ENCODE measurements at regions not wholly inside any gene's neighbourhood (a gene's known extent, or its start where the extent isn't known, plus 50 kb on each side); places are given as distances from the start of the nearest gene placed in this dataset.
"Not testable (repeated sequence)": the region's sequence is repeated elsewhere in the genome, so short reads cannot be mapped to it uniquely, and the experiment has no call there.

GRCh38 chr18:60022671-60023276 is 123.0 kb downstream of the PMAIP1 start:
- no peaks in the 10 kb centered on the region for H3K9me3 ChIP-seq (replicated peaks)
- H3K4me3 ChIP-seq, result no peak overlapping the region
- no peaks in the 10 kb centered on the region for H3K27me3 ChIP-seq (ENCODE audit: low read depth)
- intact Hi-C loops (cut with micrococcal nuclease), result no loop called here
- H3K27ac ChIP-seq (replicated peaks), result no peak overlapping the region
- H3K36me3 ChIP-seq, result no peaks in the 10 kb centered on the region
- no peaks in the 10 kb centered on the region for H3K4me1 ChIP-seq
- TF ChIP-seq CTCF (IDR thresholded peaks at IDR 0.05; ENCODE audit: borderline replicate concordance), result no peak
- DNase-seq, result no peak

- Histone ChIP-seq H3K27me3 (ENCODE audit: low read depth) (no peaks in the 10 kb centered on the region), H3K9me3 (replicated peaks) (no peaks in the 10 kb centered on the region), H3K27ac (replicated peaks) (no peak overlapping the region), H3K4me3 (no peak overlapping the region), H3K4me1 (no peaks in the 10 kb centered on the region), H3K36me3 (no peaks in the 10 kb centered on the region)
- no peak for TF ChIP-seq CTCF (IDR thresholded peaks at IDR 0.05; ENCODE audit: borderline replicate concordance)
- DNase-seq, result no peak
- intact Hi-C loops (cut with micrococcal nuclease), result no loop called here
Measured at GRCh38 chr18:60021556-60021955, 121.8 kb downstream of the PMAIP1 start.

GRCh38 chr18:60020107-60020925 is 120.5 kb downstream of the PMAIP1 start:
- DNase-seq, result no peak
- Histone ChIP-seq H3K27me3 (ENCODE audit: low read depth) (no peaks in the 10 kb centered on the region), H3K4me3 (no peak overlapping the region), H3K36me3 (no peaks in the 10 kb centered on the region), H3K4me1 (no peaks in the 10 kb centered on the region), H3K9me3 (replicated peaks) (no peaks in the 10 kb centered on the region), H3K27ac (replicated peaks) (no peak overlapping the region)
- intact Hi-C loops (cut with micrococcal nuclease), result no loop called here
- no peak for TF ChIP-seq CTCF (IDR thresholded peaks at IDR 0.05; ENCODE audit: borderline replicate concordance)

- H3K27me3 ChIP-seq (ENCODE audit: low read depth), result no peaks in the 10 kb centered on the region
- H3K4me1 ChIP-seq, result no peaks in the 10 kb centered on the region
- H3K36me3 ChIP-seq, result no peaks in the 10 kb centered on the region
- TF ChIP-seq CTCF (IDR thresholded peaks at IDR 0.05; ENCODE audit: borderline replicate concordance), result no peak
- intact Hi-C loops (cut with micrococcal nuclease), result no loop called here
- no peak overlapping the region for H3K27ac ChIP-seq (replicated peaks)
- H3K4me3 ChIP-seq, result no peak overlapping the region
- no peaks in the 10 kb centered on the region for H3K9me3 ChIP-seq (replicated peaks)
- no peak for DNase-seq
Measured at GRCh38 chr18:60019463-60019840, 119.7 kb downstream of the PMAIP1 start.

GRCh38 chr18:60018618-60019462 is 119.0 kb downstream of the PMAIP1 start:
- no peak for TF ChIP-seq CTCF (IDR thresholded peaks at IDR 0.05; ENCODE audit: borderline replicate concordance)
- no peak for DNase-seq
- H3K27me3 ChIP-seq (ENCODE audit: low read depth), result no peaks in the 10 kb centered on the region
- H3K4me3 ChIP-seq, result no peak overlapping the region
- intact Hi-C loops (cut with micrococcal nuclease), result no loop called here
- H3K4me1 ChIP-seq, result no peaks in the 10 kb centered on the region
- no peaks in the 10 kb centered on the region for H3K9me3 ChIP-seq (replicated peaks)
- H3K36me3 ChIP-seq, result no peaks in the 10 kb centered on the region
- no peak overlapping the region for H3K27ac ChIP-seq (replicated peaks)

- not testable (repeated sequence) for H3K36me3 ChIP-seq, H3K4me3 ChIP-seq, DNase-seq
Measured at GRCh38 chr18:60018134-60018533, 118.3 kb downstream of the PMAIP1 start.

More at GRCh38 chr18:60018134-60018533, 118.3 kb downstream of the PMAIP1 start:
- H3K27me3 ChIP-seq (ENCODE audit: low read depth); H3K27ac ChIP-seq (replicated peaks); intact Hi-C loops (cut with micrococcal nuclease); H3K4me1 ChIP-seq; H3K9me3 ChIP-seq (replicated peaks): not testable (repeated sequence)

All from left ventricle myocardium inferior (tissue), 1 donor.